A673 (cell line): ENCODE measurements at regions not wholly inside any gene's neighbourhood (a gene's known extent, or its start where the extent isn't known, plus 50 kb on each side); places are given as distances from the start of the nearest gene placed in this dataset.

ENCODE experiments used
- CTCF ChIP-seq: fragments of 300-800, 200-600 bp; sonication (generic); conservative IDR thresholded peaks from 2 replicates; pipeline ENCODE4 v1.5.1; 2017; ENCODE audit warnings: low read depth, mild to moderate bottlenecking, antibody characterized with exemption, low read length, moderate library complexity, mixed read lengths
- EZH2 ChIP-seq: fragments of 200-600 bp; sonication (generic); IDR thresholded peaks from 2 replicates; pipeline ENCODE4 v1.6.1; 2017; ENCODE audit warnings: borderline replicate concordance, low read depth, mild to moderate bottlenecking, mixed read lengths, antibody characterized with exemption, low read length; ENCODE audit not compliant: poor library complexity, severe bottlenecking

- TF ChIP-seq CTCF (peak; percentile 64), EZH2 (no peak)
Observed at GRCh38 chr1:200258447-200259375, 151.1 kb downstream of the ZNF281 start.
